DND-41 (cell line): ENCODE measurements at regions not wholly inside any gene's neighbourhood (a gene's known extent, or its start where the extent isn't known, plus 50 kb on each side); places are given as distances from the start of the nearest gene placed in this dataset.

Experiments
- EZH2 ChIP-seq: IDR thresholded peaks from 3 replicates; pipeline ENCODE4 v1.6.1; 2012; ENCODE audit warnings: borderline replicate concordance, low read depth, mild to moderate bottlenecking, moderate library complexity, low read length, inconsistent platforms; ENCODE audit not compliant: severe bottlenecking
- TF ChIP-seq, protein P1 (sequence below): IDR thresholded peaks from 2 replicates; pipeline ENCODE4 v1.5.1; 2012; ENCODE audit warnings: borderline replicate concordance, low read length, moderate library complexity, mild to moderate bottlenecking; ENCODE audit not compliant: poor library complexity, severe bottlenecking; ENCODE audit errors: extremely low read depth

GRCh38 chr13:108549934-108550333 lies 79.5 kb upstream of the MYO16 start:
- no peak for TF ChIP-seq EZH2
- TF ChIP-seq, protein P1, sequence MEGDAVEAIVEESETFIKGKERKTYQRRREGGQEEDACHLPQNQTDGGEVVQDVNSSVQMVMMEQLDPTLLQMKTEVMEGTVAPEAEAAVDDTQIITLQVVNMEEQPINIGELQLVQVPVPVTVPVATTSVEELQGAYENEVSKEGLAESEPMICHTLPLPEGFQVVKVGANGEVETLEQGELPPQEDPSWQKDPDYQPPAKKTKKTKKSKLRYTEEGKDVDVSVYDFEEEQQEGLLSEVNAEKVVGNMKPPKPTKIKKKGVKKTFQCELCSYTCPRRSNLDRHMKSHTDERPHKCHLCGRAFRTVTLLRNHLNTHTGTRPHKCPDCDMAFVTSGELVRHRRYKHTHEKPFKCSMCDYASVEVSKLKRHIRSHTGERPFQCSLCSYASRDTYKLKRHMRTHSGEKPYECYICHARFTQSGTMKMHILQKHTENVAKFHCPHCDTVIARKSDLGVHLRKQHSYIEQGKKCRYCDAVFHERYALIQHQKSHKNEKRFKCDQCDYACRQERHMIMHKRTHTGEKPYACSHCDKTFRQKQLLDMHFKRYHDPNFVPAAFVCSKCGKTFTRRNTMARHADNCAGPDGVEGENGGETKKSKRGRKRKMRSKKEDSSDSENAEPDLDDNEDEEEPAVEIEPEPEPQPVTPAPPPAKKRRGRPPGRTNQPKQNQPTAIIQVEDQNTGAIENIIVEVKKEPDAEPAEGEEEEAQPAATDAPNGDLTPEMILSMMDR = no peak
